ENCODE measurements at regions not wholly inside any gene's neighbourhood (a gene's known extent, or its start where the extent isn't known, plus 50 kb on each side); places are given as distances from the start of the nearest gene placed in this dataset.

GRCh38 chr10:32143302-32143847 is 87.2 kb upstream of the KIF5B start:
- no peak overlapping the region for H3K27ac ChIP-seq (ENCODE audit: low read depth in 2 of 2, low read length in 2 of 2)
- intact Hi-C loops (cut with DNase I): no loop called here
- H3K4me3 ChIP-seq (ENCODE audit: low read length in 3 of 3): no peak overlapping the region
- FAIRE-seq: no peak
- no peak for DNase-seq
- H3K36me3 ChIP-seq (ENCODE audit: control insufficient read depth in 2 of 3, insufficient read depth in 3 of 3, low read length in 3 of 3): no peaks in the 10 kb centered on the region
- H3K9me3 ChIP-seq (ENCODE audit: control insufficient read depth in 2 of 3, insufficient read depth in 1 of 3, low read length in 3 of 3): no peaks in the 10 kb centered on the region
- H3K4me1 ChIP-seq (ENCODE audit: control insufficient read depth in 2 of 3, insufficient read depth in 2 of 3, low read depth in 1 of 3, low read length in 3 of 3): peaks cover 0 to 5% (median 0%) of the 10 kb centered on the region in 3 donors
- H3K9ac ChIP-seq (ENCODE audit: low read length in 3 of 3): no peak overlapping the region
- no peaks in the 10 kb centered on the region for H3K27me3 ChIP-seq (ENCODE audit: control insufficient read depth, insufficient read depth, low read length)
- no peak for TF ChIP-seq CTCF (IDR thresholded peaks at IDR 0.05; ENCODE audit: borderline replicate concordance, extremely low read depth, insufficient read depth)

- no peak overlapping the region for H3K9ac ChIP-seq (ENCODE audit: low read length in 3 of 3)
- H3K4me3 ChIP-seq (ENCODE audit: low read length in 3 of 3): no peak overlapping the region
- H3K9me3 ChIP-seq (ENCODE audit: control insufficient read depth in 2 of 3, insufficient read depth in 1 of 3, low read length in 3 of 3): no peaks in the 10 kb centered on the region
- no peak for TF ChIP-seq CTCF (IDR thresholded peaks at IDR 0.05; ENCODE audit: borderline replicate concordance, extremely low read depth, insufficient read depth)
- no peaks in the 10 kb centered on the region for H3K36me3 ChIP-seq (ENCODE audit: control insufficient read depth in 2 of 3, insufficient read depth in 3 of 3, low read length in 3 of 3)
- peaks cover 0 to 5% (median 0%) of the 10 kb centered on the region in 3 donors for H3K4me1 ChIP-seq (ENCODE audit: control insufficient read depth in 2 of 3, insufficient read depth in 2 of 3, low read depth in 1 of 3, low read length in 3 of 3)
- no peak for DNase-seq
- FAIRE-seq: no peak
- no peak overlapping the region for H3K27ac ChIP-seq (ENCODE audit: low read depth in 2 of 2, low read length in 2 of 2)
- H3K27me3 ChIP-seq (ENCODE audit: control insufficient read depth, insufficient read depth, low read length): no peaks in the 10 kb centered on the region
- intact Hi-C loops (cut with DNase I): no loop called here
These were observed 86.4 kb upstream of the KIF5B start for GRCh38 chr10:32142646-32143045.

GRCh38 chr10:32141018-32141807 is 85.0 kb upstream of the KIF5B start:
- H3K27ac ChIP-seq (ENCODE audit: low read depth in 2 of 2, low read length in 2 of 2): no peak overlapping the region
- intact Hi-C loops (cut with DNase I): no loop called here

More at GRCh38 chr10:32141018-32141807, 85.0 kb upstream of the KIF5B start:
- DNase-seq (peak in 1 of 5 donors; percentile 3), FAIRE-seq (no peak)
- Histone ChIP-seq H3K4me1 (ENCODE audit: control insufficient read depth in 2 of 3, insufficient read depth in 2 of 3, low read depth in 1 of 3, low read length in 3 of 3) (peaks cover 0 to 5% (median 0%) of the 10 kb centered on the region in 3 donors), H3K9ac (ENCODE audit: low read length in 3 of 3) (no peak overlapping the region), H3K36me3 (ENCODE audit: control insufficient read depth in 2 of 3, insufficient read depth in 3 of 3, low read length in 3 of 3) (no peaks in the 10 kb centered on the region), H3K9me3 (ENCODE audit: control insufficient read depth in 2 of 3, insufficient read depth in 1 of 3, low read length in 3 of 3) (no peaks in the 10 kb centered on the region), H3K4me3 (ENCODE audit: low read length in 3 of 3) (no peak overlapping the region), H3K27me3 (ENCODE audit: control insufficient read depth, insufficient read depth, low read length) (no peaks in the 10 kb centered on the region)
- no peak for TF ChIP-seq CTCF (IDR thresholded peaks at IDR 0.05; ENCODE audit: borderline replicate concordance, extremely low read depth, insufficient read depth)

All from kidney (tissue), 13 donors.